EL (cell line): ENCODE measurements at regions not wholly inside any gene's neighbourhood (a gene's known extent, or its start where the extent isn't known, plus 50 kb on each side); places are given as distances from the start of the nearest gene placed in this dataset.

Experiments used
- DNase-seq: peaks from one replicate; pipeline ENCODE4 v3.0.0-alpha.2; 2016

DNA sequence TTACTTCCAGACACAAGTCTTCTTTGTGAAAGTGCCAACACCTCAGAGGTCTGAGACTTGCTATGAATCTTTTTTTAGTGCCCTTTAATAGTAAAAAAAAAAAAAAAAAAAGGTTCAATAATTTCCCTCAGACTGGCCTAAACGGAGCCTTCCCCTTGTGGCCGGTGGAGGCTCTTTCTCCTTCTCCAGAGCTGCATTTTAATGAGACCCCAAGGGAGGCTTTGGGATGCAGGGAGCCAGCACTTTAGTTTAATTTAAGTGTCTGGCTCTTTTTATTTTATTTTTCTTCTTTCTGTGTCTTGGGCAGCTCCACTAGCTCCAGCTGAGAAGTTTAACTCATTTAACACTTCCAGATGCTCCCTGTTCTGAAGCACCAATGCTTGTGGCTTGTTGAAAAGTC, 67.8 kb upstream of the MAPK4 start:
- DNase-seq, result no peak

DNA sequence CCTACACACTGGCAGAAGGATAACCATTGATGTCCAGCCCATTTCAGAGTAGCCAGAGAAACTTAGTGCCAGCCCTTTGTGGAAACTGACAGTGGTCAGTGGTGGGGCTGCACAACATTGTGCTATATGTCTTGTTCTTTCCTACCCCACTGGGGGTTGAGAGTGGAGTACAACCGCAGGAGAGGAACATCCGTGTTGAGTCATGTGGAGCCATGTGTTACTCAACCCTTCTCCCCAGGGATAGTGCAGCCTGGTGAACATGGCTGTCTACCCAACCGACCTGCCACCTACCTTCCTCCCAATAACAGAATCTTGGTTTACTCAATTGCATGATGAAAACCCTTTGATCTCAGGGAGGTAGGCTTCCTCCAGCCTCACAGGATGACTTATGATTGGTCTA, 65.3 kb upstream of the MAPK4 start:
- DNase-seq, result no peak

DNA sequence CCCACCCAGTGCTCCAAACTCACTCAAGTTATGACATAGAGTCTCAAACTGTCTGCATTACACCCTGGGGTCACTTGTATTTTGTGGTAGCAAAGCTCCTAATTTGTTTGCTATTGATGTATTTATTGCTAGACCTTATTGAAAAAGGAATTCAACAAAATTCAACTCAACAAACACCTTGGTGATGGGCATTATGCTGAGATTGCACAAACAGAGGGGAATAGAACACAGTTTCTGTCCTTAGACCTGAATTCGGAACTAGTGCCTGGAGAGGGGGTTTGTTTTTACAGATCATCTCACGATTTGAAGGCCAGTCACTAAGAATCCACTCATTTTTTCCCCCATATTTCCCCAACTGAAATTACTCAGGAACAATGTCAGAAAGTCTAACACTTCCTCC, 53.5 kb upstream of the MAPK4 start:
- DNase-seq, result no peak

DNA sequence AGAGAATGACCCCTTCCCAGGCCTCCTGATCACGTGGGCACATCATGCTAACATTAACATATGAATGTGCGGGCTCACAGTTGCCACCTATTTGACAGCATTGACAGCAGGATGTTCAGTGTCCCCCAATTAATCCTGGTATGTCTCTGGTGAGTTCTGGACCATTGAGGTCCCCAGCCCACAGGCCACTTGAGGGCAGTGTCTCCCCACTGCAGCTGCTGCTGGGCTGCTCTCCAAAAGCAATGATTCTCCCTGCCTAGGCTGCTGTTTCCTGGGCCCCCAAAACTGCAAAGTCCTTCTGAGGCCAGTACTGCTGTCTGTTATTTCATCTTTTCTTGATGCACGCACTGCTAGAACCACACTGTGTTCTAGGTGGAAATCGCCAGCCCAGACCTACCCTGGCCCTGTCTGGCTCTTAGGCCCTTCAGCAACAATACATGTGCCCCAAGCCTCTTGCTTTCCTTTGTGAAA, 52.7 kb upstream of the MAPK4 start:
- DNase-seq, result peak; percentile 29

DNA sequence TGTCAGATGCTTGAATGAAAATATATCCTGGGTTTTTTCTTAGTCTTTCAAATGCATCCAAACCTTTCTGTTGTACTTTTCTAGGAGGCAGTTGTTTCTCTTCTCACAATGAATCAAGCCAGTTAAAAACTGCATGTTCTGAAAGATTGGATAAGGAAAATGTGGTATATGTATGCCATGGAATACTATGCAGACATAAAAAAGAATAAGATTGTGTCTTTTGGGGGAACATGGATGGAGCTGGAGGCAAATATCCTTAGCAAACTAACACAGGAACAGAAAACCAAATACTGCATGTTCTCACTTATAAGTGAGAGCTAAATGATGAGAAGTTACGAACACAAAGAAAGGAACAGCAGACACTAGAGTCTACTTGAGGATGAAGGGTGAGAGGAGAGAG, 51.7 kb upstream of the MAPK4 start:
- DNase-seq, result no peak

DNA sequence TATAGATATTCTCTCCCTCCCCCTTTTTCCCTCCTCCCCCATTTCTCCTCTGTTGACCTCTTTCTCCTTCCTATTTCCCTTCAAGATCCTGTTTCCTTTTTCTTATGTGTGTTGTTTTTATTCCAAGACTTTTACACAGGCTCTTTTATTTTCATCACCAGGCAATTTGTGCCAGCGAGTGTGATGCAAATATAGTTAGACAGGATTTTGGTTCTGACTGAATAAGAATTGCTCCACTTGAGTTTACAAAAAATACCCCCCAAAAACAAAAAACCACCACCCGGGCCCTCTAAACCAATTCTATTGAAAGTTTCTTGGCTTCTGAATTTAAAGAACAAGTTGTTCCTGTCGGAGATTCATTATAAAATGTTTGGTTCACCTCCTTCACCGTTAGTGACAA, 50.9 kb upstream of the MAPK4 start:
- DNase-seq, result no peak
